Fibroblast of skin of left biceps (primary cell): ENCODE measurements at regions not wholly inside any gene's neighbourhood (a gene's known extent, or its start where the extent isn't known, plus 50 kb on each side); places are given as distances from the start of the nearest gene placed in this dataset.
A peak's percentile ranks its signal among the peaks of the same experiment; 100 is the strongest.
"Not testable (repeated sequence)": the region's sequence is repeated elsewhere in the genome, so short reads cannot be mapped to it uniquely, and the experiment has no call there.

Source experiments
- DNase-seq, 2 experiments: peaks; one replicate each; pipeline ENCODE4 v3.0.0-alpha.2; 2013; ENCODE audit warnings: low read depth in 2 of 2

DNA sequence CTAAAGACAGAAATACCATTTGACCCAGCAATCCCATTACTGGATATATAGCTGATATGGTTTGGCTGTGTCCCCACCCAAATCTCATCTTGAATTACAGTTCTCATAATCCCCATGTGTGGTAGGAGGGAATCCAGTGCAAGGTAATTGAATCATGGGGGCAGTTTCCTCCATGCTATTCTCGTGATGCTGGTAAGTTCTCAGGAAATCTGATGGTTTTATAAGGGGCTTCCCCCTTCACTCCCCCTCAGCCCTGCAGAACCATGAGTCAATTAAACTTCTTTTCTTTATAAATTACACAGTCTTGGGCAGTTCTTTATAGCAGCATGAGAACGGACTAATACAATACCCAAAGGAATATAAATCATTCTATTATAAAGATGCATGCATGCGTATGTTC, 184.6 kb upstream of the NR3C1 start:
- not testable (repeated sequence) for DNase-seq

GRCh38 chr5:143586781-143587362, 183.4 kb upstream of the NR3C1 start:
- DNase-seq = no peak

GRCh38 chr5:143585970-143586369, 182.5 kb upstream of the NR3C1 start:
- DNase-seq = no peak

GRCh38 chr5:143583409-143583808, 179.9 kb upstream of the NR3C1 start:
- no peak for DNase-seq

- DNase-seq = no peak
Measured at GRCh38 chr5:143582869-143583268, 179.4 kb upstream of the NR3C1 start.

- DNase-seq = no peak
Measured at GRCh38 chr5:143582176-143582575, 178.7 kb upstream of the NR3C1 start.

- DNase-seq = no peak
Measured at GRCh38 chr5:143581649-143582048, 178.2 kb upstream of the NR3C1 start.

GRCh38 chr5:143581147-143581546, 177.7 kb upstream of the NR3C1 start:
- no peak for DNase-seq

DNA sequence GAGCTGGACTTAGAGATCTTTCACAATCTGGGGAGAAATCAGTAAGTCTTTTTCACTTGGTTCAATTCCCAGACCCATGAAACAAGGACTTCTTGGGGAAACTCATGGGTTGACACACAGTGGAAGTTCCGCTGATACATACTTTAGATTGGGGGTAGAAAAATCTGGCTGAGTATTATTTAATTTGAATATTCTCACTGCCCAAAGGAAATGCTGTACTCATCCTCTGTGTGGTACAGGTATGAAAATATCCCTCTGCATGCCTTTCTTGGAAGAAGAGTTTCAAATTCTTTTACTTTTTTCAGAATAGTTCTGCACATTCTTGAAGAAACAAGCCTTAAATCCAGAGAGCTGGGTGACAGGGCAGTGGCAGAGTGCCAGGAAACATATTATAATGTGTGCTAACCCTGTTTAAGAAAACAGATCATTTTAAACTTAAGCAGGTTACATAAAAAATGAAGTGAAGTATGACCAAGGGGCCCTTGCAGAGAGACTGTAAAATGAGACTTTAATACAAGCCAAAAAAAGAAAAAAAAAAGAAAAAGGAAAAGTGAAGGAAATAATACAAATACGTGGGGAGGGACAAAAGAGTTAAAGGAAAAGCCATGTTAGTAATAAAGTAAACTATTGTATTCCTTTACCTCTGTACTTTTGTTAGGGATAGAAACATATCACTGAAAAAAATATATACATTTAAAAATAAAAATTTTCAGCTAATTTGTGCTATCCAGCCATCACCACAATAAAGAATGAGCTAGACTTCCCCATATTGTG, 173.4 kb upstream of the NR3C1 start:
- peak; percentile 82 to 86 for DNase-seq

- DNase-seq = no peak
Measured at GRCh38 chr5:143575286-143575685, 171.8 kb upstream of the NR3C1 start.

GRCh38 chr5:143574236-143574635, 170.8 kb upstream of the NR3C1 start:
- no peak for DNase-seq

DNA sequence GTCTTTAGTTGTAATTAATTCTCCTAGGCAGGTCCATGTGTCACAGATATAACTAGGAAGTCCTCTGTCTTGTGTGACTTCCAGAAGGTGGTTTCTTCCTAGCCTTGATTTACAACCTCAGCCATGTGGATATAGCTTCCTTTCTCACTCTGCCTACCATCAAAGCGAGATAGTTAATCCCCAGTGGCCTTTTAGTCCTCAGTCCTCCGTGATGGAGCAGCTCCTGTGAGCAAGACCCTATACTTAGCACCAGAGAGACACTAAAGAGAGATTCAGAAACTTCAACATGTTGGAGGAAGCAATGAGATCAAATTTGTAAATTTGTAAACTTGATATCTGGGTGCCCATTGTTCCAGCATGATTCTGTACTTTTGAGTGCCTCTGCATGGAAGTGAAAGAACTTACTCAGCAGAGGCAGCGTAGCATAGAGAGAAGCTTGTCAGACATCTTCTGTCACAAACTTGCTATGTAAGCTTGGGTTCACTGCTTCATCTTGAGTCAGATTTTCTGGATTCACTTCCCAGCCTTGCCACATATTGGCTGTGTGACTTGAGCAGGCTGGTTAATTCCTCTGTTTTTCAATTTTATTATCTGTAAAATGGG, 170.2 kb upstream of the NR3C1 start:
- DNase-seq = no peak

DNA sequence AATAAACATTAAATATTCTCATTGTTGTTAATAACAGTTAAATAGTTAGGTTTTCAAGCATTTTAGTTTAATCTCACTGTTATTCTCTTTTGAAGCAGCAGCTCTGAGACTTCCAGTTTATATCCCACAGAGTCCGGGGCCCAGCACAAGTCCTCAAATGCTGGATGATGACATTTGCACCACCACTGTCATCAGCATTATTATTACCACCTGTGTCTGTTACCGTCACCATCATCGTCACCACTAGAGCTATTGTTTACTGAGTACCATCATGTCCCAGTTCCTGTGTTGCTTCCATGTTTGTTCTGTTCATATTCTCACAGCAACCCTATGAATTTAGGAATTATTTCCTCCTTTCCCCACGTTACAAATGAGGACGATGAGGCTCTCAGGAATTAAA, 169.2 kb upstream of the NR3C1 start:
- DNase-seq = no peak

GRCh38 chr5:143571642-143572624, 168.4 kb upstream of the NR3C1 start:
- DNase-seq = no peak

- DNase-seq = no peak
Measured at GRCh38 chr5:143570989-143571388, 167.5 kb upstream of the NR3C1 start.

- no peak for DNase-seq
Measured at GRCh38 chr5:143569722-143570567, 166.5 kb upstream of the NR3C1 start.

DNA sequence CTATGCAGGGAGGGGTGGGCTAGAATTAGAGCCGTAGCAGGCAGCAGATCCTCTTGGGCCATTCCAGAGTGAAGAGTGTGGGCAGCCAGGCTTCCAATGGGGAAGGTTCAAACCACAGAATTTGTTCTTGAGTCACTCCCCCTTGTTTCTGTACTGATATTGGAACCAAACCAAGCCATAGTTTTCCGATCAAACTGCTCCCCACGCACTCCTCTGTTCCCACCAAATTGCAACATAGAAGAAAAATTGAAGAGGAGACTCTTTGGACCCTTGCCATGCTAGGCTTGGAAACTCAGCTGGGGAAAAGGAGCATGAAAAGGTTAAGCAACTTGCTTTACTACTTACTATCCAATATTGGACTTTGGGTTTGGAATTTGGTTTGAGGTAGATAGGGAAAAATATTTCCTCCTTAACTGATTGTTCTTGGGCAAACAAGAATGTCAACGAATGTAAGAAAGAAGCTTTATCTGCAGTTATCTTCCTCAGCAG, 165.8 kb upstream of the NR3C1 start:
- peak; percentile 85 to 88 for DNase-seq

- DNase-seq = no peak
Measured at GRCh38 chr5:143567583-143568504, 164.4 kb upstream of the NR3C1 start.

DNA sequence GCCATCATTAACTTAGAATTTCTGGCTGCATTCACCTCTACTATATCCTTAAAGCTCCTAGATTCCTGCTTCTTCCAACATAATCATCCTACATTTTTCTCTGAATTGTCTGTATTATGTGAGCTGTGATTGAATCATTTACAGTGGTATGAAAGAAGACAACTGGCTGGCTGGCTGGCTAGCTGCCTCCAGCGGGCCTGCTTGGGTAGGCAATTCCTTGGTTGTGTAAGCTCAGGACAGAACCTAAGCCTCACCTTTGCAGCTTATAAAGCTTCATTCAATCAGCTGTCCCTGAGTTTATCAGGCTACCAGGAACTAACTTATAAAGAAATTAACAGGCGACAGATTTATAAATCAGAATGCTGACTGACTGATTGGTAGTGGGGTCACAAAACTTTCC, 162.7 kb upstream of the NR3C1 start:
- DNase-seq = no peak

DNA sequence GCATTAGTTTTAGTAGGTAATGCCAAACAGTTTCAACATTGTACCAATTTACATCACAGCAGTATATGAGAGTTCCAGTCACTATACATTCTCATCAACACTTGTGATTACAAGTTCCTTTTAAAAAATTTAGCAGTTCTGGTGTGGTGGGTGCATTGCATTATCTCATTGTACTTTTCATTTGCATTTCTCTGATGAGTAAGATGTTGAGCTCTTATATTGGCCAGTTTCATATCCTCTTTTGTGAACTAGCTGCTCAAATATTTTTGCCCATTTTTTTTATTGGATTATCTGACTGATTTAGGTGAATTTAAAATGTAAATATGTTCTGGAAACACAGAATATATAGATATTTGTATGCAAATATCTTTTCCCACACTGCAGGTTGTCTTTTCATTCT, 160.9 kb upstream of the NR3C1 start:
- no peak for DNase-seq
